ENCODE measurements at regions not wholly inside any gene's neighbourhood (a gene's known extent, or its start where the extent isn't known, plus 50 kb on each side); places are given as distances from the start of the nearest gene placed in this dataset.

- TF ChIP-seq CTCF (IDR thresholded peaks at IDR 0.05; ENCODE audit: low read length) (no peak), EZH2phosphoT487 (IDR thresholded peaks at IDR 0.05; ENCODE audit: low read length) (no peak), EZH2 (optimal IDR thresholded peaks at IDR 0.05; ENCODE audit: low read depth, low read length) (no peak)
Measured at GRCh38 chrX:112313201-112313600, 230.6 kb upstream of the TRPC5 start.
